ENCODE measurements at regions not wholly inside any gene's neighbourhood (a gene's known extent, or its start where the extent isn't known, plus 50 kb on each side); places are given as distances from the start of the nearest gene placed in this dataset.

GRCh38 chr16:61382435-61382834, 653.8 kb downstream of the CDH8 start:
- no peak for TF ChIP-seq CTCF (conservative IDR thresholded peaks at IDR 0.05; ENCODE audit: low read depth, low read length)
- no peak for DNase-seq (ENCODE audit: low read depth)

GRCh38 chr16:61379311-61379710, 656.9 kb downstream of the CDH8 start:
- H3K4me3 ChIP-seq (ENCODE audit: low read length): no peak overlapping the region
- TF ChIP-seq CTCF (conservative IDR thresholded peaks at IDR 0.05; ENCODE audit: low read depth, low read length): no peak
- no peak for DNase-seq (ENCODE audit: low read depth)

More at GRCh38 chr16:61382435-61382834, 653.8 kb downstream of the CDH8 start:
- no peak overlapping the region for H3K4me3 ChIP-seq (ENCODE audit: low read length)

- H3K4me3 ChIP-seq (ENCODE audit: low read length): no peak overlapping the region
- DNase-seq (ENCODE audit: low read depth): no peak
- no peak for TF ChIP-seq CTCF (conservative IDR thresholded peaks at IDR 0.05; ENCODE audit: low read depth, low read length)
Measured at GRCh38 chr16:61374071-61374470, 662.2 kb downstream of the CDH8 start.

GRCh38 chr16:61371881-61372280, 664.4 kb downstream of the CDH8 start:
- H3K4me3 ChIP-seq (ENCODE audit: low read length): no peak overlapping the region
- no peak for DNase-seq (ENCODE audit: low read depth)
- no peak for TF ChIP-seq CTCF (conservative IDR thresholded peaks at IDR 0.05; ENCODE audit: low read depth, low read length)

GRCh38 chr16:61371388-61371787, 664.9 kb downstream of the CDH8 start:
- TF ChIP-seq CTCF (conservative IDR thresholded peaks at IDR 0.05; ENCODE audit: low read depth, low read length): no peak
- no peak for DNase-seq (ENCODE audit: low read depth)
- H3K4me3 ChIP-seq (ENCODE audit: low read length): no peak overlapping the region

- DNase-seq (ENCODE audit: low read depth): no peak
- H3K4me3 ChIP-seq (ENCODE audit: low read length): no peak overlapping the region
- TF ChIP-seq CTCF (conservative IDR thresholded peaks at IDR 0.05; ENCODE audit: low read depth, low read length): no peak
Measured at GRCh38 chr16:61370564-61370963, 665.7 kb downstream of the CDH8 start.

- no peak for TF ChIP-seq CTCF (conservative IDR thresholded peaks at IDR 0.05; ENCODE audit: low read depth, low read length)
- no peak overlapping the region for H3K4me3 ChIP-seq (ENCODE audit: low read length)
- DNase-seq (ENCODE audit: low read depth): no peak
Measured at GRCh38 chr16:61366006-61366405, 670.2 kb downstream of the CDH8 start.
